ENCODE measurements at regions not wholly inside any gene's neighbourhood (a gene's known extent, or its start where the extent isn't known, plus 50 kb on each side); places are given as distances from the start of the nearest gene placed in this dataset.

- in situ Hi-C loops (cut with HindIII; ENCODE audit: low sequenced_read_pairs), result loop anchor here (5.0 kb wide), 1 partner anchor 41 kb away; no protein-coding TSS in a partner anchor
Observed at GRCh38 chr21:36626791-36627190, 72.1 kb upstream of the SIM2 start.

- in situ Hi-C loops (cut with HindIII; ENCODE audit: low sequenced_read_pairs), result loop anchor here (5.0 kb wide), 1 partner anchor 40 kb away; no protein-coding TSS in a partner anchor
Observed at GRCh38 chr21:36627242-36627641, 71.7 kb upstream of the SIM2 start.

GRCh38 chr21:36628106-36628505, 70.8 kb upstream of the SIM2 start:
- in situ Hi-C loops (cut with HindIII; ENCODE audit: low sequenced_read_pairs), result loop anchor here (5.0 kb wide), 1 partner anchor 39 kb away; no protein-coding TSS in a partner anchor

- in situ Hi-C loops (cut with HindIII; ENCODE audit: low sequenced_read_pairs), result loop anchor here (5.0 kb wide), 1 partner anchor 38 kb away; no protein-coding TSS in a partner anchor
Observed at GRCh38 chr21:36628761-36629460, 70.0 kb upstream of the SIM2 start.

GRCh38 chr21:36630485-36631206, 68.3 kb upstream of the SIM2 start:
- in situ Hi-C loops (cut with HindIII; ENCODE audit: low sequenced_read_pairs), result no loop called here

- in situ Hi-C loops (cut with HindIII; ENCODE audit: low sequenced_read_pairs), result no loop called here
Observed at GRCh38 chr21:36636016-36636415, 62.9 kb upstream of the SIM2 start.

- in situ Hi-C loops (cut with HindIII; ENCODE audit: low sequenced_read_pairs), result no loop called here
Observed at GRCh38 chr21:36636439-36636838, 62.5 kb upstream of the SIM2 start.

GRCh38 chr21:36639769-36640168, 59.1 kb upstream of the SIM2 start:
- in situ Hi-C loops (cut with HindIII; ENCODE audit: low sequenced_read_pairs), result no loop called here

GRCh38 chr21:36640174-36640720, 58.7 kb upstream of the SIM2 start:
- in situ Hi-C loops (cut with HindIII; ENCODE audit: low sequenced_read_pairs), result no loop called here

- in situ Hi-C loops (cut with HindIII; ENCODE audit: low sequenced_read_pairs), result no loop called here
Observed at GRCh38 chr21:36640721-36641244, 58.1 kb upstream of the SIM2 start.

- in situ Hi-C loops (cut with HindIII; ENCODE audit: low sequenced_read_pairs), result no loop called here
Observed at GRCh38 chr21:36641346-36641745, 57.6 kb upstream of the SIM2 start.

GRCh38 chr21:36641886-36642285, 57.0 kb upstream of the SIM2 start:
- in situ Hi-C loops (cut with HindIII; ENCODE audit: low sequenced_read_pairs), result no loop called here

GRCh38 chr21:36642777-36643176, 56.1 kb upstream of the SIM2 start:
- in situ Hi-C loops (cut with HindIII; ENCODE audit: low sequenced_read_pairs), result no loop called here

- in situ Hi-C loops (cut with HindIII; ENCODE audit: low sequenced_read_pairs), result no loop called here
Observed at GRCh38 chr21:36643374-36644250, 55.3 kb upstream of the SIM2 start.

- in situ Hi-C loops (cut with HindIII; ENCODE audit: low sequenced_read_pairs), result no loop called here
Observed at GRCh38 chr21:36646011-36646410, 52.9 kb upstream of the SIM2 start.

- in situ Hi-C loops (cut with HindIII; ENCODE audit: low sequenced_read_pairs), result no loop called here
Observed at GRCh38 chr21:36646645-36647044, 52.3 kb upstream of the SIM2 start.

- in situ Hi-C loops (cut with HindIII; ENCODE audit: low sequenced_read_pairs), result no loop called here
Observed at GRCh38 chr21:36647279-36648093, 51.4 kb upstream of the SIM2 start.
